Progenitor cell of endocrine pancreas (in vitro differentiated cells): ENCODE measurements at regions not wholly inside any gene's neighbourhood (a gene's known extent, or its start where the extent isn't known, plus 50 kb on each side); places are given as distances from the start of the nearest gene placed in this dataset.
"Not testable (repeated sequence)": the region's sequence is repeated elsewhere in the genome, so short reads cannot be mapped to it uniquely, and the experiment has no call there.

ENCODE experiments used
- DNase-seq: peaks from one replicate; pipeline ENCODE4 v3.0.0; 2021; ENCODE audit warnings: low spot score; ENCODE audit not compliant: unreplicated experiment
- H3K27ac Mint-ChIP-seq: 2 replicates; pipeline ENCODE4 v1.8.0; 2021; ENCODE audit warnings: mild to moderate bottlenecking, moderate library complexity, mixed read lengths
- H3K27me3 Mint-ChIP-seq: 2 replicates; pipeline ENCODE4 v1.8.0; 2021; ENCODE audit warnings: mixed read lengths
- H3K36me3 Mint-ChIP-seq: 2 replicates; pipeline ENCODE4 v1.8.0; 2022; ENCODE audit warnings: mixed read lengths; ENCODE audit not compliant: insufficient read depth
- H3K4me1 Mint-ChIP-seq: 2 replicates; pipeline ENCODE4 v1.8.0; 2021; ENCODE audit warnings: low read depth, mixed read lengths
- H3K4me3 Mint-ChIP-seq: 2 replicates; pipeline ENCODE4 v1.8.0; 2021; ENCODE audit warnings: low read depth, mild to moderate bottlenecking, moderate library complexity, mixed read lengths
- H3K9me3 Mint-ChIP-seq: 2 replicates; pipeline ENCODE4 v1.8.0; 2021; ENCODE audit warnings: low read depth, mixed read lengths
- CTCF ChIP-seq: fragments of 200-600 bp; sonication (generic); IDR thresholded peaks from one replicate; pipeline ENCODE4 v1.5.0; 2021; ENCODE audit warnings: antibody characterized with exemption, mild to moderate bottlenecking; ENCODE audit not compliant: unreplicated experiment

- peaks cover 5% of the 10 kb centered on the region for H3K9me3 Mint-ChIP-seq
- H3K4me1 Mint-ChIP-seq: peaks cover 16% of the 10 kb centered on the region
- no peak overlapping the region for H3K4me3 Mint-ChIP-seq
- no peak for TF ChIP-seq CTCF
- no peak overlapping the region for H3K27ac Mint-ChIP-seq
- H3K36me3 Mint-ChIP-seq: no peaks in the 10 kb centered on the region
- no peak for DNase-seq
- no peaks in the 10 kb centered on the region for H3K27me3 Mint-ChIP-seq
Observed at GRCh38 chr3:177652556-177653291, 455.4 kb upstream of the TBL1XR1 start.

GRCh38 chr3:177657243-177657642, 460.0 kb upstream of the TBL1XR1 start:
- DNase-seq: no peak
- TF ChIP-seq CTCF: no peak
- Mint-ChIP-seq H3K4me1 (peaks cover 8% of the 10 kb centered on the region), H3K36me3 (no peaks in the 10 kb centered on the region), H3K4me3 (no peak overlapping the region), H3K9me3 (peaks cover 9% of the 10 kb centered on the region), H3K27me3 (no peaks in the 10 kb centered on the region), H3K27ac (no peak overlapping the region)

- H3K9me3 Mint-ChIP-seq: peaks cover 11% of the 10 kb centered on the region
- peaks cover under 1% of the 10 kb centered on the region for H3K4me1 Mint-ChIP-seq
- H3K27ac Mint-ChIP-seq: no peak overlapping the region
- H3K36me3 Mint-ChIP-seq: no peaks in the 10 kb centered on the region
- TF ChIP-seq CTCF: no peak
- no peaks in the 10 kb centered on the region for H3K27me3 Mint-ChIP-seq
- no peak for DNase-seq
- no peak overlapping the region for H3K4me3 Mint-ChIP-seq
Observed at GRCh38 chr3:177658354-177658753, 461.1 kb upstream of the TBL1XR1 start.

- H3K27me3 Mint-ChIP-seq, H3K27ac Mint-ChIP-seq: not testable (repeated sequence)
Observed at GRCh38 chr3:177664380-177665103, 467.3 kb upstream of the TBL1XR1 start.

GRCh38 chr3:177665122-177665808, 468.0 kb upstream of the TBL1XR1 start:
- H3K27me3 Mint-ChIP-seq: no peaks in the 10 kb centered on the region
- no peak overlapping the region for H3K4me3 Mint-ChIP-seq
- no peak overlapping the region for H3K27ac Mint-ChIP-seq
- H3K9me3 Mint-ChIP-seq: peaks cover 20% of the 10 kb centered on the region
- TF ChIP-seq CTCF: no peak
- no peaks in the 10 kb centered on the region for H3K36me3 Mint-ChIP-seq
- DNase-seq: no peak
- H3K4me1 Mint-ChIP-seq: peaks cover 10% of the 10 kb centered on the region

More at GRCh38 chr3:177664380-177665103, 467.3 kb upstream of the TBL1XR1 start:
- H3K4me3 Mint-ChIP-seq, DNase-seq, H3K36me3 Mint-ChIP-seq, H3K4me1 Mint-ChIP-seq: not testable (repeated sequence)
- peaks cover 20% of the 10 kb centered on the region for H3K9me3 Mint-ChIP-seq
